Inflammatory macrophage (primary cell): ENCODE measurements at regions not wholly inside any gene's neighbourhood (a gene's known extent, or its start where the extent isn't known, plus 50 kb on each side); places are given as distances from the start of the nearest gene placed in this dataset.

Source experiments
- DNase-seq, 2 donors: peaks; one replicate each; pipeline ENCODE4 v3.0.0-alpha.2; 2020 to 2022

DNA sequence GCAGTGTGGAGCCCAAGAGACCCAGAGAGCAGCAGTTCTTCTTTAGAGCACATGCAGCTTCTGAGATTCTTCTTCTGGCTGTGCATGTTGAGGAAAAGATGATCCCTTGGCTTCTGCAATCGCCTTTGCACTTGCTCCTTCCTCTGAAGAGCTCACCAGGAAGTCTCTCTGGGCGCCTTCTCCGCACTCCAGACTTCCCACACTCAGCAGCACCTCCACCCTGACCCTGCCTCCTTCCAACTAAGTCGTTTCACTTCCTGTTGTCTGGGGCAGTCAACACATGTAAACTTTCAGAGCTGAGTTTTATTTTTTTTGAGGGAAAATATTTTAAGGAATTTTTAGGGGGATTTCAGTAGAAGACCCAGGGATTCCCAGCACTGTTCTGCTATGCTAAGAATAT, 73.4 kb upstream of the F3 start:
- DNase-seq = peak; percentile 83 to 93

- peak; percentile 73 to 89 for DNase-seq
Observed at GRCh38 chr1:94614168-94614815, 72.7 kb upstream of the F3 start.

DNA sequence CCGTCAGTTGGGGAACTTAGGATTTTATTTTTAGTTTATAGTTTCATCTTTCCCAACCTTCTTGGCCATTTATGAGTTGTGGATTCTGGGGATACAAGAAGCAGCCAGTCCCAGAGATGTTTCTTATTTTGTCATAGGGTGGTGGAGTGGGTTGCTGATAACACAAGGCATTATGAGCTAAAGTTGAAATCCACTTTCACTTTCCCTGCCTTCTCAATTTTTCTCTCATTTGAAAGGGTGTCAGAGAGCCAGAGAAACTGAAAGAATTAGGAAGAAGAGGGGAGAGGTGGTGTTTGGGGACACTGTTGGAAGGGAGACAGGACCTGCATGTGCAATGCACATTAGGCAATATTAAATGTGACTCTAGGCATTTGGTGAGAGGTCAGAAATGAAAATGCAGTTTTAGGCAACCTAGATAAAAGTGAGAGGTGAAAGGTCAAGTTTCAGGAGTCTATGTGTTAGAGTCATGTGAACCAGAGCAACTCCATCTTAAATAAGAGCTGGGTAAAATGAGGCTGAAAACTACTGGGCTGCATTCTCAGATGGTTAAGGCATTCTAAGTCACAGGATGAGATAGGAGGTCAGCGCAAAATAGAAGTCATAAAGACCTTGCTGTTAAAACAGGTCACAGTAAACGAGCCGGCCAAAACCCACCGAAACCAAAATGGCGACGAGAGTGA, 71.1 kb upstream of the F3 start:
- DNase-seq = peak; percentile 9 to 26

DNA sequence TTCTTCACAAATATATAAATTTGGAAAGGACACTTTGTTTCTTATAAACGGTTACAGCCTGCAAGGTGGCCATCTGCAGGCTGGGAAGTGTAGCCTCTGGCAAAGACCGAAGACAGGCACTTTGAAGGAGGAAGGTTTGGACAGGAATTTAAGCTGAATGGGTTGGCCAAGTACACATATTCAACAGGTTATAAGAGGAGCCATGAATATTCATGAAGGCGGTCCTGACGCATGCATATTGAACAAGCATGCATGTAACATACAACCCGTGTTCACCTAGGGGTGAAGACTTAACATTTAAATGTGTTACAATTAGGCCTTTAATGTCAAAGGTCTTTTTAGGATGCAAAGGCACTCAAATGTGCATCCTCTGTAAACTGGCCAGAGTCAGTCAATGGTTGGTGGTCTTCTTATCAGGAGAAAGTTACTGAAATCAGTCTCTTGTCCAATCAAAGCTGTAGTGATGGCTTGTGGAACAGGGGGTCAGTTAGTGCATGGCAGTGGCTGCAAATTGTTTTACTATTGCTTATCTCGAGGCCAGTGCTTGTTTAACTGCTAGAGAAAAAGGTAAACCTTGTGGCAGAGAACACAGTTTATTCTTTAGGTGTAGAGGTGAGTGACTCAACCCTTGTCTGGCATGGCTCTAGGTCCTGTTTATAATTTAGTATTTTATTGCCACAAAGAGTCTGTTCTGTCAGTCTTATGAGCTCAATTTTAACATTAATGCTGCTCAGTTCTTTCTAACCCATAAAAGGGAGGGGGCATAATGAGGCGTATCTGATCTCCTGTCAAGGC, 70.3 kb upstream of the F3 start:
- DNase-seq = no peak

- no peak for DNase-seq
Observed at GRCh38 chr1:94609619-94610018, 68.1 kb upstream of the F3 start.

- DNase-seq = no peak
Observed at GRCh38 chr1:94608852-94609530, 67.4 kb upstream of the F3 start.

DNA sequence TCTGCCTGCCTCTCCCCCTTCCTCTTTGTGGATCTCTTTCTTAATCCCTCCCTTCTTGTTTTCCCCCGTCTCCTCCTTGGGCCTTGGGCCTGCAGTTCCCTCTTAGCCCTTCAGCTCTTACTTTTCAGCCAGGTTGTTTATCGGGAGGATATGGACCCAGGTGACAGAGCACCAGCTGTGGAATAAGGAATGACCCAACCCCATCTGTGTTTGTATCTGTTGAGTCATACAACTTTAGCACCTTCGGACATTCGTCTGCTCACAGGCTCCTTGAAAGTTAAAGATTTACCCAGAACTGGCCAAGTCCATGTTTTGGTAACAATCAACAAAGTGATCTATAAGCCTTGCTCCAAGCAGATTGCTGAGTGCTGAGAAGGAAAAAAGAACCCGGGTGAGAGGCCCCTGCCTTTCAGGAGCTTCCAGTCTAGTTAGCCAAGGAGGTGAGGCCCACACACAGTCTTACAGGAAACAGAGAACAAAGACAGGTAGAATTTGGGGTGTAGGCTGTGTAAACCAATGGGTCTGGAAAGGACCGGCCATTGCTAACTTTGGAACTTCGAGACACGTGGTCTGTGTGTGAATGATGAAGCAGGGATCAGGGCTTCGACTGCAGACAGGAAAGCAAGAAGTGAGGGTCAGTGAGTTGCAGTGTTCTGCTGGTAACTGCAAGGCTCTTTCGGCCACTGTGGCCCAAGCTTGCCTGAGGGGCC, 66.7 kb upstream of the F3 start:
- no peak for DNase-seq

DNA sequence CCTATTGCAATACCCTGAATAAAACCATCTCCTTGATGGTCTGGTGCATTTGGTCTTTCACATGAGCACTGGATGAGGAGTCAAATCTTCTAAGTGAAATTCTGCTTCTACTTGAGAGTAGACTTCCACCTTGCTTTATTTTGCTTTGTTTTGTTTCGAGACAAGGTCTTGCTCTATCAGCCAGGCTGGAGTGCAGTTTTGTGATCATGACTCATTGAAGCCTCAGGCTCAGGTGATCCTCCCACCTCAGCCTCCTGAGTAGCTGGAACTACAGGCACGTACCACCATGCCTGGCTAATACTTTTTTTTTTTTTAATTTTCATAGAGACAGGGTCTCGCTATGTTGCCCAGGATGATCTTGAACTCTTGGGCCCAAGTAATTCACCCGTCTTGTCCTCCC, 65.8 kb upstream of the F3 start:
- DNase-seq = no peak

DNA sequence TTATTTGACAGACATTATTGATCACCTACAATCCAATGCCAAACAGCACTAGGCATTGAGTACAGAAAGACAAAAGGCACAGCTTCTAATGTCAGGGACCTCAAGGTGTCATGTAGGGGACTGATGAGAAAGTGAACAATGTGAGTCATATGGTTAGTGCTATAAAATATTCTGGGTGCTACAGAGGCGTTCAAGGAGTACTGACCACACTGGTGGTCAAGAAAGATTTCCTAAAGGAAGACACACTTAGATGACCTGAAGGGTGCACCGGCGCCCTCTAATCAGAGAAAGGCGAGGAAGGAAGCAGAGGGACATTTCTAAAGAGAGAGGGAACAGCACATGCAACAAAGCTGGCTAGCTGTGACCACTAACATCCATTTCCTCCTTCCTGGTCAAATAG, 64.9 kb upstream of the F3 start:
- DNase-seq = no peak

DNA sequence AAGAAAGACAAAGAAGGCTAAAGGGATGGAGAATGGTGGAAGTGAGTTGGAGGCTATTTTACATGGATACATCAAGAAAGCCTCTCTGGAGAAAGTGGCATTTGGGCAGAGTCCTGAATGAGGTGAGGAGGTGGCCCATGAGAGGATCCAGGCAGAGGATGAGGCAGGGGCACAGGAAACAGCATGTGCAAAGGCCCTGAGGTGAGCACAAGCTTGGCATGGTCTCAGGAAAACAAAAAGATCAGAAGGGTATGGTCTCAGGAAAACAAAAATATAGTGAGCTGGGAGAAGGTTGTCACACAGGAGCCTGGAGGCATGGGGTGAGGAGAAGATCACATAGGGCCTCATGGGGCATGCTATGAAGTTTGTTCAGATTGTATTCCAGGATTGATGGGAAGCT, 62.1 kb upstream of the F3 start:
- no peak for DNase-seq

GRCh38 chr1:94602802-94603625, 61.5 kb upstream of the F3 start:
- peak in 1 of 2 donors; percentile 31 for DNase-seq

- peak; percentile 56 to 79 for DNase-seq
Observed at GRCh38 chr1:94602316-94602715, 60.8 kb upstream of the F3 start.

- no peak for DNase-seq
Observed at GRCh38 chr1:94600556-94600955, 59.0 kb upstream of the F3 start.

- DNase-seq = peak; percentile 64 to 77
Observed at GRCh38 chr1:94599095-94599813, 57.7 kb upstream of the F3 start.

DNA sequence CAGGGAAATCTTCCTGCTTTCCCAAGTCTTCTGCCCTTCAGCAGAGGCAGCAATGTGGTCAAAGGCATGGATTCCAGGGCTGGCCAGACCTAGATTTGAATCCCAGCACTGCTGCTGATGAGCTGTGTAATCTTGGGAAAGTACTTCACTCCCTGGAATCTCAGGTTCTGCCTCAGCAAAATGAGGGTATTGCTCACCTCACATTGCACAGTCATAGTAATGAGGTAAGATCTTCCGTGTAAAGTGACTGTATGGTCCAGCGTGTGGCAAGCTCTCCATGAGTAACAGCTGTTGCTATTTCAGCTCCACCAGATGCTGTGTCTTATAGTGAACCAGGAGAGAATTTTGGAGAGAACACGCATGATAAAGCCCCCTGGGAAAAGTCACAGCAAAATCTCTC, 56.1 kb upstream of the F3 start:
- peak in 1 of 2 donors; percentile 39 for DNase-seq

GRCh38 chr1:94596260-94596659, 54.7 kb upstream of the F3 start:
- DNase-seq = no peak

DNA sequence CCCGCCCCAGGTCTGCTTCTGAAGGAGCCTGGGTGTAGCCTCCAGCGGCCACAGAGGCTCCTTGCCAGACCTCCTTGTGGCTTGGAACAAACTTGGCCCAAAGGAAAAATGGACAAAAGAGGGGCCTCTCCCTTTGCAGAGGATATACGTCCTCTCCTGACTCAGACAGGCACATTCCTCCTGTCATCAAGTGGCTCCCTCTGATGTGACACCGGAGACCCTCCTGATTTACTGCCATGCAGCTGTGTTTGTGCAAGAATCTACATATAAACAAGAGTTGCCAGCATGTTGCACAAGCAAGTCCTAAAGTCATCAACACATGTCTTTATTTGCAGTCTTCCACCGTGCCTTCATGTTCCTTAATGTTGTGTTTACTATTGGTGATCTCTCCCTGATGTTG, 54.1 kb upstream of the F3 start:
- DNase-seq = no peak

DNA sequence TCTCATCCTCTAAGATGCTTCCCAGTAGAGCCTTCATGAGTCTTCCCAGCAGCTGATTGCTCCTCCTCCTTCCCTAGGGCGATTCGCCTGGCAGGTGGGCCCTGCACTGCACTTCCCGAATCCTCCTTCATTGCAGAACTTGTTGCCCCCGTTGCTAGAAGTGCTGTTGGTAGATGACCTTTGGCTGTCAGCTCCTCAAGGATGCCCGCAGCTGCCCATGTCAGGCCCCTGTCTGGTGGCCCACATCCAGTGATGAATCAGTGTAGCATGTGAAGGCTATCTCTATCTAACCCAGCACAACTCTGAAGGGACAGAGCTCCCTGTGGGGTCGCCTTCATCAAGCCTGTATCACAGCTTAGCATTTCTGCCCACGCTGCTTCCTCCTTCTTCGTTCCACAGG, 52.1 kb upstream of the F3 start:
- DNase-seq = no peak

- DNase-seq = no peak
Observed at GRCh38 chr1:94592571-94592920, 51.0 kb upstream of the F3 start.

GRCh38 chr1:94591823-94592570, 50.4 kb upstream of the F3 start:
- no peak for DNase-seq
